Transverse colon (tissue), 4 donors: ENCODE measurements at regions not wholly inside any gene's neighbourhood (a gene's known extent, or its start where the extent isn't known, plus 50 kb on each side); places are given as distances from the start of the nearest gene placed in this dataset.

Source experiments
- DNase-seq: peaks from one replicate; pipeline ENCODE4 v3.0.0-alpha.2; 2019
- H3K27ac ChIP-seq, 4 donors: fragments of 200-600 bp; sonication (generic); 2 replicates each; pipeline ENCODE4 v1.5.1; 2016 to 2018; ENCODE audit warnings: inconsistent platforms in 4 of 4
- H3K27me3 ChIP-seq: fragments of 200-600 bp; sonication (generic); 2 replicates; pipeline ENCODE4 v1.5.1; 2017; ENCODE audit warnings: inconsistent platforms
- H3K36me3 ChIP-seq, 4 donors: fragments of 200-600 bp; sonication (generic); 2 replicates each; pipeline ENCODE4 v1.5.1; 2017 to 2019; ENCODE audit warnings: inconsistent platforms in 4 of 4
- H3K4me1 ChIP-seq, 4 donors: fragments of 200-600 bp; sonication (generic); 2 replicates each; pipeline ENCODE4 v1.5.1; 2017 to 2020; ENCODE audit warnings: inconsistent platforms in 4 of 4
- H3K4me3 ChIP-seq, 4 donors: fragments of 200-600 bp; sonication (generic); 1 replicate in 1 of 4; 2 replicates in 3 of 4; pipeline versions ENCODE4 v1.5.1 to v1.6.1; 2017 to 2019; ENCODE audit warnings: inconsistent platforms in 4 of 4
- H3K9me3 ChIP-seq, 2 donors: fragments of 200-600 bp; sonication (generic); 2 replicates each; pipeline ENCODE4 v1.5.1; 2017 to 2019; ENCODE audit warnings: inconsistent platforms in 2 of 2
- EP300 ChIP-seq: sonication (generic); formaldehyde crosslinking; IDR thresholded peaks from one replicate; pipeline ENCODE4 v1.6.1; 2017; ENCODE audit warnings: antibody characterized with exemption, low read depth
- POLR2A ChIP-seq: fragments of 450-650 bp; IDR thresholded peaks from one replicate; pipeline ENCODE4 v1.6.1; 2016; ENCODE audit warnings: antibody characterized with exemption, mild to moderate bottlenecking, moderate library complexity
- POLR2AphosphoS5 ChIP-seq, 3 donors: sonication (generic); formaldehyde crosslinking; IDR thresholded peaks; one replicate each; pipeline ENCODE4 v1.6.1; 2016; ENCODE audit warnings: antibody characterized with exemption in 3 of 3
- WGBS, 2 donors: methylation state at CpG; one replicate each; pipeline ENCODE4 v1.1.5; 2018; ENCODE audit warnings: low coverage in 1 of 2; 5-methylcytosine and 5-hydroxymethylcytosine counted together
- in situ Hi-C, 4 donors: fragments of 200-750 bp; cut with MboI; loops; one replicate each; pipeline versions ENCODE4 v1.15.0 to v1.15.1; 2017; ENCODE audit warnings: low sequenced_read_pairs in 3 of 4, low pct_ligation_motif_present in 1 of 4, low pct_unique_long_range_greater_than_20kb in 1 of 4
- intact Hi-C: fragments of 100-400 bp; cut with DNase I; formaldehyde crosslinking; loops from one replicate; pipeline ENCODE4 v1.15.1; 2023; ENCODE audit warnings: low total_unique reads
- TF ChIP-seq, protein P1 (sequence below), 5 experiments: fragments of 200-600 bp in 3 of 5; fragments of 450-650 bp in 2 of 5; sonication (generic) in 3 of 5; IDR thresholded peaks; 1 replicate in 2 of 5; 2 replicates in 3 of 5; pipeline ENCODE4 v1.5.1; 2016 to 2017; ENCODE audit warnings: antibody characterized with exemption in 5 of 5, inconsistent platforms in 3 of 5, mild to moderate bottlenecking in 2 of 5, moderate library complexity in 1 of 5

- no peaks in the 10 kb centered on the region for H3K9me3 ChIP-seq
- no peak for TF ChIP-seq POLR2AphosphoS5 (IDR thresholded peaks at IDR 0.05)
- no peak for TF ChIP-seq POLR2A
- TF ChIP-seq, protein P1, sequence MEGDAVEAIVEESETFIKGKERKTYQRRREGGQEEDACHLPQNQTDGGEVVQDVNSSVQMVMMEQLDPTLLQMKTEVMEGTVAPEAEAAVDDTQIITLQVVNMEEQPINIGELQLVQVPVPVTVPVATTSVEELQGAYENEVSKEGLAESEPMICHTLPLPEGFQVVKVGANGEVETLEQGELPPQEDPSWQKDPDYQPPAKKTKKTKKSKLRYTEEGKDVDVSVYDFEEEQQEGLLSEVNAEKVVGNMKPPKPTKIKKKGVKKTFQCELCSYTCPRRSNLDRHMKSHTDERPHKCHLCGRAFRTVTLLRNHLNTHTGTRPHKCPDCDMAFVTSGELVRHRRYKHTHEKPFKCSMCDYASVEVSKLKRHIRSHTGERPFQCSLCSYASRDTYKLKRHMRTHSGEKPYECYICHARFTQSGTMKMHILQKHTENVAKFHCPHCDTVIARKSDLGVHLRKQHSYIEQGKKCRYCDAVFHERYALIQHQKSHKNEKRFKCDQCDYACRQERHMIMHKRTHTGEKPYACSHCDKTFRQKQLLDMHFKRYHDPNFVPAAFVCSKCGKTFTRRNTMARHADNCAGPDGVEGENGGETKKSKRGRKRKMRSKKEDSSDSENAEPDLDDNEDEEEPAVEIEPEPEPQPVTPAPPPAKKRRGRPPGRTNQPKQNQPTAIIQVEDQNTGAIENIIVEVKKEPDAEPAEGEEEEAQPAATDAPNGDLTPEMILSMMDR (IDR thresholded peaks at IDR 0.05), result no peak
- no peak for TF ChIP-seq EP300
- no peak for DNase-seq
- H3K27ac ChIP-seq, result no peak overlapping the region
- no peaks in the 10 kb centered on the region for H3K4me1 ChIP-seq
- H3K36me3 ChIP-seq, result no peaks in the 10 kb centered on the region
- in situ Hi-C loops (no loop called here), intact Hi-C loops (no loop called here)
- H3K27me3 ChIP-seq, result no peaks in the 10 kb centered on the region
- no peak overlapping the region for H3K4me3 ChIP-seq
- 84 to 91% methylated on average over 3 of the region's 3 CpGs for WGBS, 2 donors
These were observed 53.0 kb upstream of the DTNBP1 start for GRCh38 chr6:15715851-15716250.

DNA sequence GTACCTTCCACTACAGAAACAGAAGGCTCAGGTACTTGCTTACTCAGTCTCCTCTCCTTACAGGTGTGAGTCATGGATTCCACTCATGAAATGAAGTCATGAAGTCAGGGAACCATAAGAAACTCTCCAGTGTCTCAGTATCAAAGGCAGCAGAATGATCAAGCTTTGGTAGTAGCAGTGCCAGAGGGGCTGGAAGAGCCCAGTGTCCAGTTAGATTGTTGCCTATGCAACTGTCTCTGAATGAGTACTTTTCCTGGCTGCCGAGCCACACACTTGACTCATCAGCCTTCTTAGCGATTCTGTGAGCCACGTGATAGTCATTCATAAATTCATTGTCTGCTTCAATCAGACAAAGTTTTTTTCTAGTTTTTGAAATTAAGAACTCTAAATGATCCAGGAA lies 52.2 kb upstream of the DTNBP1 start:
- H3K27ac ChIP-seq, result no peak overlapping the region
- TF ChIP-seq EP300 (no peak), POLR2AphosphoS5 (IDR thresholded peaks at IDR 0.05) (no peak), POLR2A (no peak)
- TF ChIP-seq, protein P1 (IDR thresholded peaks at IDR 0.05), result no peak
- 77 to 81% methylated on average over 3 of the region's 3 CpGs for WGBS, 2 donors
- no peak for DNase-seq
- H3K36me3 ChIP-seq, result no peaks in the 10 kb centered on the region
- H3K9me3 ChIP-seq, result no peaks in the 10 kb centered on the region
- H3K4me1 ChIP-seq, result no peaks in the 10 kb centered on the region
- intact Hi-C loops, result no loop called here
- no peaks in the 10 kb centered on the region for H3K27me3 ChIP-seq
- H3K4me3 ChIP-seq, result no peak overlapping the region
- in situ Hi-C loops, result no loop called here

DNA sequence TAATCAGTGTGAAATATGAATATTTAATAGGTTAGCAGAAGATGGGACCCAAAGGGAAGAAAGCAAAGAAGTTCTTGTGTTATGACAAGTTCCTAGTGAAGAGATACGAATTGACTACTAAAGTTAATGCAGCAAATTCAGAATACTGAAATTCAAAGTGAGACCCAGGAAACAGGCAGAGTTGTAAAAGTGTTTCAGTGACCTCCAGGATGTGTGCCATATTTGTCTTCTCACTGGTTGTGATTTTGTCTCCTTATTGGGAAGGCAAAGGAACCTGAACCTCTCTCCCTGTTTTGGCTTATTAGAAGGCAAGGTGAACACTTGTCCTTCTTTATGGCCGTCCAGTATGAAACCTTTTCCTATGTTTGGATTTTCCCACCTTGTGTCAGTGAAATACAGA lies 51.8 kb upstream of the DTNBP1 start:
- H3K36me3 ChIP-seq, result no peaks in the 10 kb centered on the region
- TF ChIP-seq, protein P1 (IDR thresholded peaks at IDR 0.05), result no peak
- TF ChIP-seq POLR2AphosphoS5 (IDR thresholded peaks at IDR 0.05) (no peak), EP300 (no peak), POLR2A (no peak)
- intact Hi-C loops, result no loop called here
- no peak for DNase-seq
- H3K27me3 ChIP-seq, result no peaks in the 10 kb centered on the region
- in situ Hi-C loops, result no loop called here
- 89% methylated on average over 2 of the region's 2 CpGs for WGBS, 2 donors
- H3K4me3 ChIP-seq, result no peak overlapping the region
- H3K9me3 ChIP-seq, result no peaks in the 10 kb centered on the region
- H3K27ac ChIP-seq, result no peak overlapping the region
- no peaks in the 10 kb centered on the region for H3K4me1 ChIP-seq

DNA sequence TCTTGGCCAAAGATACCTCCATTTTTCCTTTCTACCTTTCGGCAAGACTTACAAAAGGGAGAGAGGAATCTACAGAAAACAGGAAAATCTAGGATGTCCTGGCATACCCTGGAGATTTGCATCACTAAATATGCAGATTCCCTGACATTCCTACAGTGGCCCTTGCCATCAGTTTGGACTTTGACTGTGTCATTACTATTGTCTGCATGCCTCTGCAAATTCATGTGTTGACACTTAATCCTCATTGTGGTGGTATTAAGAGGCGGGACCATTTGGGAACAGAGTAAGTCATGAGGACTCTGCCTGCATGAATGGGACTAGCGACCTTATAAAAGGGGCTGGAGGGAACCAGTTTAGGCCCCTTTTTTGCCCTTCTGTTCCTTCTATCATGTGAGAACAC lies 50.5 kb upstream of the DTNBP1 start:
- no peak overlapping the region for H3K4me3 ChIP-seq
- intact Hi-C loops (no loop called here), in situ Hi-C loops (no loop called here)
- 59 to 61% methylated on average over 3 of the region's 3 CpGs for WGBS, 2 donors
- H3K36me3 ChIP-seq, result no peaks in the 10 kb centered on the region
- no peaks in the 10 kb centered on the region for H3K4me1 ChIP-seq
- no peaks in the 10 kb centered on the region for H3K27me3 ChIP-seq
- no peak overlapping the region for H3K27ac ChIP-seq
- DNase-seq, result no peak
- no peaks in the 10 kb centered on the region for H3K9me3 ChIP-seq
- TF ChIP-seq POLR2AphosphoS5 (IDR thresholded peaks at IDR 0.05) (no peak), EP300 (no peak), POLR2A (no peak)

DNA sequence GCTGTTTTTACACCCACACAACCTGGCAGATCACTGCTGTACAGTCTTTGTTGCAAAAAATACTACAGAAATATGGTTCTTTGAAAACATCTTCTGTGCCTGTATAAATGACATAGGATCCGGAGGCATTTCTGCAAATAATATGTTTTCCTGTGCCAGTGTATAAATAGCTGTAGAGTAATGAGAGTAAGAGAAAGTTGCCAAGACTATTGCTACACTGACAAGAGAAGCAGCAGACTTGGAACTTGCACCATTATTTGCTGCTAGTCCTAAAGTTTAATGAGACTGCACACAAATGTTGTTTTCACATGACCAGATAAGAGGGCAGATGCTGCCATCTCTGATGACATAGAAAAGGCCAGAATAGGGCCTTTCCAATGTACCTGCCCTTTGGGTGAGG lies 50.0 kb upstream of the DTNBP1 start:
- in situ Hi-C loops, result no loop called here
- 44 to 69% methylated on average over 1 of the region's 1 CpG for WGBS, 2 donors

More for the DNA sequence above, 50.0 kb upstream of the DTNBP1 start:
- Histone ChIP-seq H3K27me3 (no peaks in the 10 kb centered on the region), H3K4me1 (no peaks in the 10 kb centered on the region), H3K36me3 (no peaks in the 10 kb centered on the region), H3K4me3 (no peak overlapping the region), H3K9me3 (no peaks in the 10 kb centered on the region), H3K27ac (no peak overlapping the region)
- DNase-seq, result no peak
- intact Hi-C loops, result no loop called here
- no peak for TF ChIP-seq POLR2A
- no peak for TF ChIP-seq POLR2AphosphoS5 (IDR thresholded peaks at IDR 0.05)
- TF ChIP-seq EP300, result no peak
- TF ChIP-seq, protein P1 (IDR thresholded peaks at IDR 0.05), result no peak
